Chondrocyte (in vitro differentiated cells): ENCODE measurements at regions not wholly inside any gene's neighbourhood (a gene's known extent, or its start where the extent isn't known, plus 50 kb on each side); places are given as distances from the start of the nearest gene placed in this dataset.
A peak's percentile ranks its signal among the peaks of the same experiment; 100 is the strongest.

Experiments
- DNase-seq: peaks from one replicate; pipeline ENCODE4 v3.0.0; 2021; ENCODE audit warnings: mixed read lengths, low spot score
- H3K27ac Mint-ChIP-seq: one replicate; pipeline ENCODE4 v1.8.0; 2021; ENCODE audit warnings: mild to moderate bottlenecking, moderate library complexity, mixed read lengths; ENCODE audit not compliant: unreplicated experiment
- H3K27me3 Mint-ChIP-seq: 2 replicates; pipeline ENCODE4 v1.8.0; 2021; ENCODE audit warnings: low read depth, mixed read lengths
- H3K36me3 Mint-ChIP-seq: 2 replicates; pipeline ENCODE4 v1.8.0; 2021; ENCODE audit warnings: low read depth, mixed read lengths
- H3K4me1 Mint-ChIP-seq: 2 replicates; pipeline ENCODE4 v1.8.0; 2021; ENCODE audit warnings: low read depth, mild to moderate bottlenecking, mixed read lengths
- H3K4me3 Mint-ChIP-seq: one replicate; pipeline ENCODE4 v1.8.0; 2021; ENCODE audit warnings: mild to moderate bottlenecking, moderate library complexity, mixed read lengths; ENCODE audit not compliant: unreplicated experiment
- H3K9me3 Mint-ChIP-seq: 2 replicates; pipeline ENCODE4 v1.8.0; 2021; ENCODE audit warnings: low read depth, mixed read lengths
- TF ChIP-seq, protein P1 (sequence below): fragments of 200-600 bp; sonication (generic); IDR thresholded peaks from 2 replicates; pipeline ENCODE4 v1.5.0; 2021; ENCODE audit warnings: antibody characterized with exemption, mild to moderate bottlenecking, moderate library complexity

DNA sequence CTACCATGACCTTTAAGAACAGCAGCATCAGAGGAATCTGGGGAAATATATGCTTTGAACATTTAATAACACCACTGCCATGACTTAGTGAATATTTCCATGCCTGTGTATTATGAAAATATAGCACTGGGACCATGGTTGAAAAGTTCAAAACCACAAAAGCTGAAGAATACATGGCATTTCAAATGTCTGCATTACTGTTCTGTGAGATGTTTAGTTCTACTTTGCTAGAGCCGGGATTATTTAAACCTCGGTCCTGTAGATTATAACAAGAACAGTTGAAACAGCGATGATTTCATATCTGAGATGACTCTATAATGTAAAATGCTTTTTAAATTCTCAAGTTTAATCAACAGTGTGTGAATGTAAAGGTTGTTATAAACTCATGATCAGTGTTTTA, 126.7 kb upstream of the AGA start:
- Mint-ChIP-seq H3K36me3 (peaks cover 1% of the 10 kb centered on the region), H3K4me3 (no peak overlapping the region), H3K27me3 (no peaks in the 10 kb centered on the region), H3K4me1 (peaks cover 24% of the 10 kb centered on the region), H3K9me3 (peaks cover 2% of the 10 kb centered on the region), H3K27ac (peak overlapping the region; percentile 8)
- no peak for DNase-seq
- TF ChIP-seq, protein P1, sequence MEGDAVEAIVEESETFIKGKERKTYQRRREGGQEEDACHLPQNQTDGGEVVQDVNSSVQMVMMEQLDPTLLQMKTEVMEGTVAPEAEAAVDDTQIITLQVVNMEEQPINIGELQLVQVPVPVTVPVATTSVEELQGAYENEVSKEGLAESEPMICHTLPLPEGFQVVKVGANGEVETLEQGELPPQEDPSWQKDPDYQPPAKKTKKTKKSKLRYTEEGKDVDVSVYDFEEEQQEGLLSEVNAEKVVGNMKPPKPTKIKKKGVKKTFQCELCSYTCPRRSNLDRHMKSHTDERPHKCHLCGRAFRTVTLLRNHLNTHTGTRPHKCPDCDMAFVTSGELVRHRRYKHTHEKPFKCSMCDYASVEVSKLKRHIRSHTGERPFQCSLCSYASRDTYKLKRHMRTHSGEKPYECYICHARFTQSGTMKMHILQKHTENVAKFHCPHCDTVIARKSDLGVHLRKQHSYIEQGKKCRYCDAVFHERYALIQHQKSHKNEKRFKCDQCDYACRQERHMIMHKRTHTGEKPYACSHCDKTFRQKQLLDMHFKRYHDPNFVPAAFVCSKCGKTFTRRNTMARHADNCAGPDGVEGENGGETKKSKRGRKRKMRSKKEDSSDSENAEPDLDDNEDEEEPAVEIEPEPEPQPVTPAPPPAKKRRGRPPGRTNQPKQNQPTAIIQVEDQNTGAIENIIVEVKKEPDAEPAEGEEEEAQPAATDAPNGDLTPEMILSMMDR = no peak

DNA sequence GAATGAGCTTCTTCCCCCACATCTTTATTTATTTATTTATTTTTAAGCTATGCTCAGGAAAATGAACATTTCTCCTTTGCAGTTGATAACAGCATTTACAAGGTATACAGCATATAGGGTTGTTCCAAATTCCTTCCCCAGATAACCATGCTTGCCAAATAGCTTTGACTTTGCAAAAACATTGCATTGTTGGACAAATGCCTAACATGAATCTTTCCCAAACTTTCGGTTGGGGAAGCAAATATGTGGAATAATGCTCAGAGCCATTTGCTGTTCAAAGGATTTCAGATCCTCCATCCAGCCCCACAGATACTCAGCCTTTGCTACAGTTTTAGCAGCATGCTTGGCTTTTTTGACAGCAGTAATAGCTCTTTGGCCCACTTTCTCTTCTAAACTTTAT, 127.2 kb upstream of the AGA start:
- TF ChIP-seq, protein P1 = no peak
- DNase-seq = no peak
- no peak overlapping the region for H3K27ac Mint-ChIP-seq
- H3K4me3 Mint-ChIP-seq = no peak overlapping the region
- peaks cover 1% of the 10 kb centered on the region for H3K36me3 Mint-ChIP-seq
- peaks cover 2% of the 10 kb centered on the region for H3K9me3 Mint-ChIP-seq
- no peaks in the 10 kb centered on the region for H3K27me3 Mint-ChIP-seq
- peaks cover 29% of the 10 kb centered on the region for H3K4me1 Mint-ChIP-seq

DNA sequence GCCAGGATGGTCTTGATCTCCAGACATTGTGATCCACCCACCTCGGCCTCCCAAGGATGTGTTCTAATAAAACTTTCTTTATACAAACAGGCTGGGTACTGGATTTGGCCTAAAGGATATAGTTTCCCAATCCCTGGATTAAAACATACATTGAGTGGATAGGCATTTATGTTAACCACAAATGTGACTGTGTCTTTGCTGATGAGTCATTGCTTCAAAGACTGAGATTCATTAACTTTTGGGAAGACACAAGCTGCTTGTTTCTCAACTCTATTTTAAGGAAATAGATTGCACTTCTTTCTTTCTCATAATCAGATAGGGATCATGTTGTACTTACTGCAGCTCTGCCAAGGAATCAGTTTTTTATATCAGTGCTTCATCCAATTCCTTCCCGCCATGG, 131.3 kb upstream of the AGA start:
- TF ChIP-seq, protein P1 = no peak
- H3K27me3 Mint-ChIP-seq = peaks cover 7% of the 10 kb centered on the region
- DNase-seq = no peak
- H3K9me3 Mint-ChIP-seq = no peaks in the 10 kb centered on the region
- H3K27ac Mint-ChIP-seq = peak overlapping the region; percentile 36
- no peak overlapping the region for H3K4me3 Mint-ChIP-seq
- H3K36me3 Mint-ChIP-seq = no peaks in the 10 kb centered on the region
- peaks cover 31% of the 10 kb centered on the region for H3K4me1 Mint-ChIP-seq

DNA sequence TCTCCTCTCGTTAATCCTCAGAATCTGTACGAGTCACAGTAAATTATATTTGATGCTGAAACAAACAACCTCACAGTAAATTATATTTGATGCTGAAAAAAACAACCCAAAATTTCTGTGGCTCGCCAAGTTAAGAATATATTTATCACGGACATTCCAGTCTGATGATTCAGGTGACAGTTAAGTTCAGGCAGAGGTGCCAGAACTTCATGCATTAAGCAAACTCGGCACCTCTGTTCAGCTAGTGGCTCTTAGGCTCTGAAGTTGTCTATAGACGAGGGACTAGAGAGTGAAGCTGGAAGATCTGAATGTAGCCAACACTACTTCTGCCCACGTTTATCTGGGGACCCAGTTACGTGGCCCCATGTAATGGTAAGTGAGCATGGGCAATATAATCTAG, 132.2 kb upstream of the AGA start:
- no peaks in the 10 kb centered on the region for H3K9me3 Mint-ChIP-seq
- H3K27me3 Mint-ChIP-seq = peaks cover 7% of the 10 kb centered on the region
- no peak overlapping the region for H3K4me3 Mint-ChIP-seq
- H3K27ac Mint-ChIP-seq = no peak overlapping the region
- DNase-seq = no peak
- H3K4me1 Mint-ChIP-seq = peaks cover 23% of the 10 kb centered on the region
- TF ChIP-seq, protein P1 = no peak
- H3K36me3 Mint-ChIP-seq = no peaks in the 10 kb centered on the region

DNA sequence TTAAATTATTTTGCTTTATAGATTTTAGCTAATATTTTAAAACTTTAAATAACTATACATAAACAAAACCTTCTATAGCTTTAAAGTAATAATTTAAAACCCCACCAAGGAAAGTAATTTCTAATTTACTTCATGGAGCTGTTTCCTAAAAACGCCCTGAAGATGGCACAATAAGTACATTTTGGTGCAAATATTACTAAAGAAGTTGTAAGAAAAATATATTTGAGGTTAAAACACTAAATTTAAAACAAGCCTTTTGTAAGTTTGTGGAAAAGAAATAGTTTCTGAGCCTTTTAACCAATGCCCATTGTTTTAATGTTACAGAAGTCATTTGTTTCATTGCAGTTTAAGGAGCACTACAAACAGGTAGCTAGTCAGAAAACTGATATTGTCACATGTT, 137.4 kb upstream of the AGA start:
- no peak for DNase-seq
- Mint-ChIP-seq H3K4me1 (peaks cover under 1% of the 10 kb centered on the region), H3K4me3 (no peak overlapping the region), H3K9me3 (no peaks in the 10 kb centered on the region), H3K27me3 (peaks cover 11% of the 10 kb centered on the region), H3K36me3 (no peaks in the 10 kb centered on the region), H3K27ac (no peak overlapping the region)
- TF ChIP-seq, protein P1 = peak; percentile 71
